OCI-LY1 (cell line): ENCODE measurements at regions not wholly inside any gene's neighbourhood (a gene's known extent, or its start where the extent isn't known, plus 50 kb on each side); places are given as distances from the start of the nearest gene placed in this dataset.

ENCODE experiments used
- H2AFZ ChIP-seq: fragments of 200-600 bp; sonication (generic), shearing (Covaris generic); 2 replicates; pipeline ENCODE4 v1.6.0; 2014; ENCODE audit warnings: antibody characterized with exemption, mild to moderate bottlenecking, low read length
- H3F3A ChIP-seq: fragments of 200-600 bp; sonication (generic), shearing (Covaris generic); 2 replicates; pipeline ENCODE4 v1.6.0; 2014; ENCODE audit warnings: mild to moderate bottlenecking, antibody characterized with exemption, low read length, moderate library complexity; ENCODE audit not compliant: insufficient read depth
- H3K27ac ChIP-seq: fragments of 200-600 bp; sonication (generic); 2 replicates; pipeline ENCODE4 v1.5.1; 2014; ENCODE audit warnings: low read length, mixed run types, mild to moderate bottlenecking, low read depth; ENCODE audit not compliant: poor library complexity, severe bottlenecking
- H3K27me3 ChIP-seq: fragments of 200-600 bp; sonication (generic); 2 replicates; pipeline ENCODE4 v1.6.0; 2014; ENCODE audit warnings: antibody characterized with exemption, mild to moderate bottlenecking, low read length, moderate library complexity; ENCODE audit not compliant: insufficient read depth
- H3K36me3 ChIP-seq: fragments of 200-600 bp; sonication (generic); 2 replicates; pipeline ENCODE4 v1.6.1; 2014; ENCODE audit warnings: mild to moderate bottlenecking, antibody characterized with exemption, low read length, moderate library complexity, mixed read lengths; ENCODE audit not compliant: insufficient read depth
- H3K4me1 ChIP-seq: fragments of 200-600 bp; sonication (generic); 2 replicates; pipeline ENCODE4 v1.5.1; 2014; ENCODE audit warnings: mild to moderate bottlenecking, low read length, moderate library complexity; ENCODE audit not compliant: insufficient read depth, severe bottlenecking
- H3K4me2 ChIP-seq: fragments of 200-600 bp; sonication (generic), shearing (Covaris generic); 2 replicates; pipeline ENCODE4 v1.6.1; 2014; ENCODE audit warnings: low read length
- H3K4me3 ChIP-seq: fragments of 200-600 bp; sonication (generic); 2 replicates; pipeline ENCODE4 v1.5.1; 2014; ENCODE audit warnings: low read length, low read depth, mild to moderate bottlenecking, mixed read lengths; ENCODE audit not compliant: poor library complexity, severe bottlenecking
- H3K79me2 ChIP-seq: fragments of 200-600 bp; shearing (Covaris generic); 2 replicates; pipeline ENCODE4 v1.6.1; 2016; ENCODE audit warnings: mixed run types, low read length, mixed read lengths; ENCODE audit not compliant: insufficient read depth
- H3K9ac ChIP-seq: fragments of 200-600 bp; sonication (generic), shearing (Covaris generic); 2 replicates; pipeline ENCODE4 v1.6.1; 2014; ENCODE audit warnings: mild to moderate bottlenecking, low read length, mixed read lengths
- H3K9me2 ChIP-seq: fragments of 200-600 bp; sonication (generic), shearing (Covaris generic); 2 replicates; pipeline ENCODE4 v1.6.1; 2014; ENCODE audit warnings: low read depth, mild to moderate bottlenecking, low read length, mixed read lengths
- H3K9me3 ChIP-seq: fragments of 200-600 bp; shearing (Covaris generic); 2 replicates; pipeline ENCODE4 v1.6.1; 2014; ENCODE audit warnings: low read length, mixed read lengths
- H4K20me1 ChIP-seq: fragments of 200-600 bp; sonication (generic), shearing (Covaris generic); 2 replicates; pipeline ENCODE4 v1.6.0; 2016; ENCODE audit warnings: mild to moderate bottlenecking, low read length; ENCODE audit not compliant: insufficient read depth
- EZH2 ChIP-seq: fragments of 200-600 bp; sonication (generic), shearing (Covaris generic); IDR thresholded peaks from 2 replicates; pipeline ENCODE4 v1.8.0; 2017; ENCODE audit warnings: borderline replicate concordance, mixed run types, mild to moderate bottlenecking, antibody characterized with exemption, low read length, moderate library complexity, mixed read lengths
- TF ChIP-seq, protein P1 (sequence below): fragments of 200-600 bp; sonication (generic), shearing (Covaris generic); IDR thresholded peaks from 2 replicates; pipeline ENCODE4 v1.5.1; 2017; ENCODE audit warnings: mild to moderate bottlenecking, antibody characterized with exemption, low read length, moderate library complexity, mixed read lengths

DNA sequence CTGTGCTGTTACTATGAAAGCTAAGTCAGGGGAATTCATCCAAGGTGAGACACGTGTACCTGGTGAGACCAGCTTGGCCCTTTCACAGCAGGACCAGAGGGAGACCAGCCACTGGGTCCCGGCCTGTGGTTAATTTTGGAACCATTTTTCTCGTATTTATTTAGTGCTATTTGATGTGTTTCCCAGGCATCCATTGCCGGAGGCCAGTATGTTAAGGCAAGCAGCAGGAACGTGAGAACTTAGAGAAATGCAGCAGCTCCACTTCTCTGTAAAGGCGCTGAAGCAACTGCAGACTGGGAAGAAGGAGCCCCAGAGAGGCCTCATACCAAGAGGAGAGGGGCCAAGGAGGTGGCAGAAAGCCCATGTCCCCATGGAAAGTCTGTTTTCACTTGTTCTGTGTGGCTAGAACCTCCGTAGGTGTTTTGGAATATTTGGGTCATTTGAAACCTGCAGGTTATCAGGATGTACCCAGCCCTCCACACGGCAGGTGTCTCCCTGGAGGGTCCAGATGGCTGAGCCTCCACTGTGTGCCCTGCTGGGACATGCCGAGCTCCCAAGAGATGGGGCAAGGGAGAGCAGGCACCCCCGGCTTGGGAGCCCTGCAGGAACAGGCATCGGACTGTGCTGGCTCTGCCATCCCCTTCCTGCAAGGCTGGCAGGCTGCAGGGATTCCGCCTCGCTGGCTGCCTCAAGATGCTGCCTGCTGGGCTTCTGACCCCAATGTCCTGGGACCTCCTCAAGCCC is 256.0 kb upstream of the RAB6C start:
- no peak for TF ChIP-seq EZH2
- TF ChIP-seq, protein P1, sequence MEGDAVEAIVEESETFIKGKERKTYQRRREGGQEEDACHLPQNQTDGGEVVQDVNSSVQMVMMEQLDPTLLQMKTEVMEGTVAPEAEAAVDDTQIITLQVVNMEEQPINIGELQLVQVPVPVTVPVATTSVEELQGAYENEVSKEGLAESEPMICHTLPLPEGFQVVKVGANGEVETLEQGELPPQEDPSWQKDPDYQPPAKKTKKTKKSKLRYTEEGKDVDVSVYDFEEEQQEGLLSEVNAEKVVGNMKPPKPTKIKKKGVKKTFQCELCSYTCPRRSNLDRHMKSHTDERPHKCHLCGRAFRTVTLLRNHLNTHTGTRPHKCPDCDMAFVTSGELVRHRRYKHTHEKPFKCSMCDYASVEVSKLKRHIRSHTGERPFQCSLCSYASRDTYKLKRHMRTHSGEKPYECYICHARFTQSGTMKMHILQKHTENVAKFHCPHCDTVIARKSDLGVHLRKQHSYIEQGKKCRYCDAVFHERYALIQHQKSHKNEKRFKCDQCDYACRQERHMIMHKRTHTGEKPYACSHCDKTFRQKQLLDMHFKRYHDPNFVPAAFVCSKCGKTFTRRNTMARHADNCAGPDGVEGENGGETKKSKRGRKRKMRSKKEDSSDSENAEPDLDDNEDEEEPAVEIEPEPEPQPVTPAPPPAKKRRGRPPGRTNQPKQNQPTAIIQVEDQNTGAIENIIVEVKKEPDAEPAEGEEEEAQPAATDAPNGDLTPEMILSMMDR = no peak
- Histone ChIP-seq H3K9ac (no peak overlapping the region), H3K4me2 (no peak overlapping the region), H3K27ac (no peak overlapping the region), H3K4me3 (no peak overlapping the region), H3K9me3 (no peaks in the 10 kb centered on the region), H3K79me2 (no peaks in the 10 kb centered on the region), H3F3A (no peaks in the 10 kb centered on the region), H4K20me1 (no peaks in the 10 kb centered on the region), H3K27me3 (no peaks in the 10 kb centered on the region), H2AFZ (no peak overlapping the region), H3K9me2 (no peaks in the 10 kb centered on the region), H3K4me1 (no peaks in the 10 kb centered on the region), H3K36me3 (no peaks in the 10 kb centered on the region)

DNA sequence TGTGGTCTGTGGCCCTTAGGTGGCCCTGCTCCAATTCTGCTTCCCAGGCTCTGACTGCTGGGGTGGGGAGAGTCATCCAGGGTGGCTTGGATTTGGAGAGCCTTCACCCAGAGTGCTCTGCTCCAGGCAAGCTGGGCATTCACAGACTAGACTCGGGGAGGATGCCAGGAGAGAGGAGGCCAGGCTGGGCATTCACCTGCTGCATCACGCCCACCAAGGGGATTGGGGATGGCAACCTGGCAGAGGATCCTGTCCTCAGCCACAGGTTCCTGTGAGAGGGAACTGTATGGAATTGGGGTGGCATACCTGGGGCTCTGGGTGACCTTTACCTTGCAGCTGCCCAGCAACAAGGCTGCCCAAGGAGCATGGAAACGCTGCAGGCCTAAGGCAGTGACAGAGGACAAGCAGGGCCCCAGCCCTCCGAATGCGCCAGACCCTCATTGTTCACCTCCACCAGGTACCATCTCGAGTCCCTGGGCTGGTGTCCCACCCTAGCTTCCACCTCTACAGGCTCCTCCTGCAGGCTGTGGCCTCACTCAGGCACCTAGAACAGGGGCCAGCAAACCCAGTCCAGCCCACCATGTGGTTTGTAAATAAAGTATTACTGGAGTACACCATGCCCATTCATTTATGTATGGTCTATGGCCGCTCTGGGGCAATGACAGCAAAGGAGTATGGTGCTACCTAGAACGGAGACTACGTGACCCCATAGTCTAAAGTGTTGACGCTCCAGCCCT is 255.3 kb upstream of the RAB6C start:
- H4K20me1 ChIP-seq = no peaks in the 10 kb centered on the region
- no peaks in the 10 kb centered on the region for H3K27me3 ChIP-seq
- no peak for TF ChIP-seq EZH2
- TF ChIP-seq, protein P1 = no peak
- no peak overlapping the region for H3K27ac ChIP-seq
- no peaks in the 10 kb centered on the region for H3K4me1 ChIP-seq
- H3K4me3 ChIP-seq = no peak overlapping the region
- H3K79me2 ChIP-seq = no peaks in the 10 kb centered on the region
- H3K9me3 ChIP-seq = no peaks in the 10 kb centered on the region
- no peak overlapping the region for H2AFZ ChIP-seq
- no peak overlapping the region for H3K9ac ChIP-seq
- no peaks in the 10 kb centered on the region for H3K9me2 ChIP-seq
- no peaks in the 10 kb centered on the region for H3K36me3 ChIP-seq
- no peak overlapping the region for H3K4me2 ChIP-seq
- H3F3A ChIP-seq = no peaks in the 10 kb centered on the region

DNA sequence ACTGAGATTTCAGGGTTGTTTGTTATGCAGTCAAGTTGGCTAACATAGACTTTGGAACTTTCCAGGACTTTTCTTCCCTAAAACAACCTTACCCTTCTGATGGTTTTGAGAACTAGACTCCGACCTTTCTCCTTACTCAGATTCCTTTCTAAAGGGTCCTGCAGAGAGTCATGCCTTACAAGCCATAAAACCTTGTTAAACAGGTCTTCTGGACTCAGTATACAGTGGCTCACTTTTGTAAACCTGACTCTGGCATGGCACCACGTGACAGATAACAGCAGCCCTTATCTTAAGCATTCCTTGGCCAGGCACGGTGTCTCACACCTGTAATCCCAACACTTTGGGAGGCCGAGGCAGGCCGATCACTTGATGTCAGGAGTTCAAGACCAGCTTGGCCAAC is 253.2 kb upstream of the RAB6C start:
- Histone ChIP-seq H3K4me2 (no peak overlapping the region), H3K9me2 (no peaks in the 10 kb centered on the region), H3K4me3 (no peak overlapping the region), H2AFZ (no peak overlapping the region), H3K36me3 (no peaks in the 10 kb centered on the region), H3K27ac (no peak overlapping the region), H4K20me1 (no peaks in the 10 kb centered on the region), H3K79me2 (no peaks in the 10 kb centered on the region), H3K27me3 (no peaks in the 10 kb centered on the region), H3K9me3 (no peaks in the 10 kb centered on the region), H3K4me1 (no peaks in the 10 kb centered on the region), H3F3A (no peaks in the 10 kb centered on the region), H3K9ac (no peak overlapping the region)
- TF ChIP-seq, protein P1 = no peak
- no peak for TF ChIP-seq EZH2
